LNCaP clone FGC (cell line): ENCODE measurements at regions not wholly inside any gene's neighbourhood (a gene's known extent, or its start where the extent isn't known, plus 50 kb on each side); places are given as distances from the start of the nearest gene placed in this dataset.
A peak's percentile ranks its signal among the peaks of the same experiment; 100 is the strongest.

ENCODE experiments used
- DNase-seq: peaks from one replicate; pipeline ENCODE4 v3.0.0-alpha.2; 2011; ENCODE audit warnings: low read depth
- H3K4me3 ChIP-seq: 2 replicates; pipeline ENCODE4 v1.5.1; 2011; ENCODE audit warnings: mild to moderate bottlenecking, low read depth, low read length, control low read depth
- CTCF ChIP-seq: IDR thresholded peaks from 2 replicates; pipeline ENCODE4 v1.5.1; 2012; ENCODE audit warnings: mild to moderate bottlenecking; ENCODE audit not compliant: control insufficient read depth, insufficient read depth; ENCODE audit errors: extremely low read depth

DNA sequence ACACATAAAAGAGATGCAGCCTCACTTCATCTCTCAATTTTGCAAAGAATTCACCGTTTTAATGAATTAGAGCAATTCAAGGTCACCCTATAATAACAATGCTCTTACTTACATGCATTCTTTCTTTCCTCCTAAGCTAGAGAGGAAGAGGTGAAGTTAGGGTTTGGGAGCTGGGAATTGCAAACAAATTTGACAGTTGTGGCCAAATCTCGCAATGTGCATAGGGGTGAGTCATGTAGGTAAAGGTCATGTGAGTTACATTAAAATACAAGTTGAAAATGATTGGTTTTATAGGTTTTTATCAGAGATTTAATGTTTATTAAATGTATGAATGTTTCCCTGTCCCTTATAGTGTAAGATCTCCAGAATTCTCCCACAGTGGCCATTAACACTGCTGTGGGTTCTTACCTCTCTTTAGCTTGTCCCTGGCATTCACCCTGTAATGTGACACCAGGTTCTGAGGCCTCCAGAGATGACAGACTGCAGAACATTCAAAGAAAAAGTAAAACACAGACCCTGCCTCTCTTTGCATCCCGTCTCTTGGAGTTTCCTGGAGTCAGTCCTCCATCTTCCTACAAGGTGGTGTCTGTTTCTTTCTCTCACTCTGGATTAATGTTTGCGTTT is 53.7 kb upstream of the LGALSL start:
- no peak for DNase-seq
- no peak overlapping the region for H3K4me3 ChIP-seq
- no peak for TF ChIP-seq CTCF

- DNase-seq, result no peak
- no peak for TF ChIP-seq CTCF
- no peak overlapping the region for H3K4me3 ChIP-seq
These were observed 53.0 kb upstream of the LGALSL start for GRCh38 chr2:64400733-64401528.

DNA sequence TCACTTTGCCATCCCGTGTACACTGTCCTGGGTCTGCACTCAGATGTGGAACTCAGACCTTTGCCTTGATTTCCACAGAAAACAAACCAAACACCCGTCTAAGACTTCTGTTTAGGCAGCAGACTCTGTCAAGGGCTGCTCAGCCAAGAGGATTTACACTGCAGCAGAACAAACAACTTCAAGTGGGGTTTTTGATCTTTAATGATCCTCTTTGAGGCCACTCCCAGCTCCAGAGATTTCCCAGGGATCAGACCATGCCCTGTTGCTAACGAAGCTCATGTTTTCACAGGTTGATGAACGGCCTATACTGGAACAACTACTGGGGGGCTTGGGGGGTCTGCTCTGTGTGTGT is 52.5 kb upstream of the LGALSL start:
- no peak overlapping the region for H3K4me3 ChIP-seq
- no peak for DNase-seq
- no peak for TF ChIP-seq CTCF

DNA sequence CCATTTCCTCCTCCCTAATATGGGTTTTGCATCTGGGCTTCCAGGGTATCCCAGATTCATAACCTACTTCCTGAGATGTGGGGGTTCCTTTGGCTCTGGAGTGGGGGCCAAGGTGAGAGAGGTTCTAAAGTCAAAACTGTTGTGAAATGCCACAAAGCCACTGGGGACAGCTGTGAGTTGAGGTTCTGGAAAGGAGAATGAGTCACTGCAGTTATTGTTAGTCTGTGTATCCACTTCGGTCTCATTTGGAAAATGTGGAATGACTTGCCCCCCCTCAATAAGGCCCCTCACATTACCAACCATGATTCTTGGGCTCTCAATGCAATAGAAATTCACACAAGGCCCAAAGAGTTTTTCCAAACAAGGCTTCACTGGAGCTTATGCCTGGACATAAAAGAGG is 51.1 kb upstream of the LGALSL start:
- no peak for TF ChIP-seq CTCF
- no peak for DNase-seq
- H3K4me3 ChIP-seq, result no peak overlapping the region

DNA sequence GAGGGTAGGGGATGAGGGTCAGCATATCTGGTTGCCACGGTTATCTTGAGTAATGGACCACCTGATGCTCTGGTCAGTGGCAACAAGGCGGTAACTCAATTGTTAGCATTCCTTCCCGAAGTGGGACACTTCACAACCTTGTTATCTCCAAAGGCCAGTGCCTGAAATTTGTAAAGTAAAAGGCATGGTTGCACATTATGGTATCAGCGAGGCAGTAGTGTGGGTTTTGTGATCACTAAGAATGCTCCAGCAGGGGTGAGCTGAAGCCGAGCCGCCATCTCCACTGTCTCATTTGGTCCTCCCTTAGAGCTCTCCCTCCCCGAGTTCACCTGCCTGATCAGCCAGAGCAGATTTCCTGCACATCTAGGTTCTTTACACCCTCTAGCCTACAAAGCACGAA is 50.5 kb upstream of the LGALSL start:
- no peak for TF ChIP-seq CTCF
- DNase-seq, result no peak
- no peak overlapping the region for H3K4me3 ChIP-seq

GRCh38 chr2:64404002-64404731 is 49.8 kb upstream of the LGALSL start:
- no peak overlapping the region for H3K4me3 ChIP-seq
- DNase-seq, result peak; percentile 63
- TF ChIP-seq CTCF, result no peak
